ENCODE measurements at regions not wholly inside any gene's neighbourhood (a gene's known extent, or its start where the extent isn't known, plus 50 kb on each side); places are given as distances from the start of the nearest gene placed in this dataset.

GRCh38 chr9:108057421-108058134 is 568.0 kb upstream of the KLF4 start:
- no peak overlapping the region for H3K4me3 ChIP-seq (ENCODE audit: low read depth, low read length)
- TF ChIP-seq CTCF (IDR thresholded peaks at IDR 0.05; ENCODE audit: borderline replicate concordance, insufficient read depth, low read depth, low read length): no peak

GRCh38 chr9:108056805-108057386 is 567.3 kb upstream of the KLF4 start:
- no peak for TF ChIP-seq CTCF (IDR thresholded peaks at IDR 0.05; ENCODE audit: borderline replicate concordance, insufficient read depth, low read depth, low read length)
- H3K4me3 ChIP-seq (ENCODE audit: low read depth, low read length): no peak overlapping the region

GRCh38 chr9:108056084-108056804 is 566.7 kb upstream of the KLF4 start:
- no peak overlapping the region for H3K4me3 ChIP-seq (ENCODE audit: low read depth, low read length)
- TF ChIP-seq CTCF (IDR thresholded peaks at IDR 0.05; ENCODE audit: borderline replicate concordance, insufficient read depth, low read depth, low read length): no peak

- TF ChIP-seq CTCF (IDR thresholded peaks at IDR 0.05; ENCODE audit: borderline replicate concordance, insufficient read depth, low read depth, low read length): no peak
- no peak overlapping the region for H3K4me3 ChIP-seq (ENCODE audit: low read depth, low read length)
These were observed 564.6 kb upstream of the KLF4 start for GRCh38 chr9:108054131-108054630.

GRCh38 chr9:108053555-108054061 is 564.0 kb upstream of the KLF4 start:
- no peak overlapping the region for H3K4me3 ChIP-seq (ENCODE audit: low read depth, low read length)
- TF ChIP-seq CTCF (IDR thresholded peaks at IDR 0.05; ENCODE audit: borderline replicate concordance, insufficient read depth, low read depth, low read length): no peak

GRCh38 chr9:108052431-108053080 is 563.0 kb upstream of the KLF4 start:
- no peak for TF ChIP-seq CTCF (IDR thresholded peaks at IDR 0.05; ENCODE audit: borderline replicate concordance, insufficient read depth, low read depth, low read length)
- H3K4me3 ChIP-seq (ENCODE audit: low read depth, low read length): no peak overlapping the region

Data from GM12875 (cell line).